Inflammatory macrophage treated with lipopolysaccharide for 1 hour (primary cell): ENCODE measurements at regions not wholly inside any gene's neighbourhood (a gene's known extent, or its start where the extent isn't known, plus 50 kb on each side); places are given as distances from the start of the nearest gene placed in this dataset.

ENCODE experiments used
- DNase-seq, 2 donors: peaks; one replicate each; pipeline ENCODE4 v3.0.0-alpha.2; 2020 to 2022

- peak; percentile 83 to 84 for DNase-seq
Measured at GRCh38 chr1:234683861-234684632, 74.1 kb upstream of the IRF2BP2 start.

- no peak for DNase-seq
Measured at GRCh38 chr1:234683127-234683860, 73.3 kb upstream of the IRF2BP2 start.

GRCh38 chr1:234681990-234682389 is 72.0 kb upstream of the IRF2BP2 start:
- DNase-seq, result no peak

- DNase-seq, result no peak
Measured at GRCh38 chr1:234681065-234681464, 71.1 kb upstream of the IRF2BP2 start.

- no peak for DNase-seq
Measured at GRCh38 chr1:234680331-234680904, 70.4 kb upstream of the IRF2BP2 start.

- peak; percentile 45 to 75 for DNase-seq
Measured at GRCh38 chr1:234676103-234676594, 66.2 kb upstream of the IRF2BP2 start.

GRCh38 chr1:234675572-234675971 is 65.6 kb upstream of the IRF2BP2 start:
- DNase-seq, result no peak

- DNase-seq, result no peak
Measured at GRCh38 chr1:234675006-234675405, 65.0 kb upstream of the IRF2BP2 start.

- no peak for DNase-seq
Measured at GRCh38 chr1:234674218-234674815, 64.3 kb upstream of the IRF2BP2 start.

GRCh38 chr1:234672349-234673135 is 62.6 kb upstream of the IRF2BP2 start:
- no peak for DNase-seq

- DNase-seq, result no peak
Measured at GRCh38 chr1:234670967-234671626, 61.1 kb upstream of the IRF2BP2 start.

GRCh38 chr1:234669499-234669898 is 59.5 kb upstream of the IRF2BP2 start:
- no peak for DNase-seq

GRCh38 chr1:234668577-234668955 is 58.6 kb upstream of the IRF2BP2 start:
- no peak for DNase-seq

GRCh38 chr1:234667600-234668576 is 57.9 kb upstream of the IRF2BP2 start:
- DNase-seq, result no peak

GRCh38 chr1:234666761-234667160 is 56.8 kb upstream of the IRF2BP2 start:
- DNase-seq, result peak in 1 of 2 donors; percentile 62

GRCh38 chr1:234665975-234666605 is 56.1 kb upstream of the IRF2BP2 start:
- peak in 1 of 2 donors; percentile 78 for DNase-seq

- no peak for DNase-seq
Measured at GRCh38 chr1:234662148-234662547, 52.2 kb upstream of the IRF2BP2 start.

- no peak for DNase-seq
Measured at GRCh38 chr1:234661317-234661928, 51.4 kb upstream of the IRF2BP2 start.

- DNase-seq, result no peak
Measured at GRCh38 chr1:234660536-234661316, 50.7 kb upstream of the IRF2BP2 start.
